ENCODE measurements at regions not wholly inside any gene's neighbourhood (a gene's known extent, or its start where the extent isn't known, plus 50 kb on each side); places are given as distances from the start of the nearest gene placed in this dataset.

DNA sequence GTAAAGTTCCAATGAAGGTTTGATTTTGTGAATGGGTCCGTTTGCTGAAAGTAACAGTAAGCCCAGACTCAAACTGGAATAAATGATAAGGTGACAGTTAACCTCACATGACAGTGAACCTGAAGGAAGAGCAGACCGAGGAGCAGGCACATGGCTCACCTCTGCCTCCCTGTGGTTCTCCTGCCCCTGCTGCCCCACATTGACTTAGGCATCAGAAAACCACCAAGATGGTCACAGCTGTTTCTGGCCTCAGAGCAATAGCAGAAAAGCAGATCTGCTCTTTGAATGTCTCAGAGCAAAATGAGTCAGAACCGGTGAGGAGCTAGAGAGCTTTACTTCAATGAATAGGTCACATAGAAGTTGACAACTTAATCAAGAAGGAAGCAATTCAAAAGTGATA, 487.6 kb downstream of the METTL4 start:
- Histone ChIP-seq H3K4me3 (ENCODE audit: low read length) (no peak overlapping the region), H3K4me1 (ENCODE audit: control insufficient read depth, insufficient read depth, low read length) (no peaks in the 10 kb centered on the region), H3K27me3 (ENCODE audit: control insufficient read depth, insufficient read depth, low read length) (no peaks in the 10 kb centered on the region), H3K9ac (ENCODE audit: low read length) (no peak overlapping the region), H3K36me3 (ENCODE audit: control insufficient read depth, insufficient read depth, low read length) (no peaks in the 10 kb centered on the region), H3K9me3 (ENCODE audit: control insufficient read depth, low read length) (no peaks in the 10 kb centered on the region)

DNA sequence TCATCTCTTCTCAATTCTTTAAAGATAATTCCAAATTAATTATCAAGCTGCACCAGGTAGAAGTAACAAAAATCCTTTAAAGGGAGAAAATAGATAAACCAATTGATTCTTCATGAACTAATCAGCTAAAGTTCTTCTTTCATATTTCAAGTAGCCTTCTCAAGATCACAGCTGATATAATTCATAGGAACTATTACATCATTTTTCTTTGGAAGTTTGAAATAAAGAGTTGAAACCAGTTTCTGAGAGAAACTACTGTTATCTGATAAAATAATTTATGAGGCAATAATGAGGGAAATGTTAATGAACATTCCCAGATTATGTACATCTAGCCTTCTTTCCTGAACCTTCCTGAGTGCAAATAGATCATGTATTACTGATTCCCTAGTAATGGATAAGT, 484.9 kb downstream of the METTL4 start:
- H3K4me3 ChIP-seq (ENCODE audit: low read length): no peak overlapping the region
- no peaks in the 10 kb centered on the region for H3K4me1 ChIP-seq (ENCODE audit: control insufficient read depth, insufficient read depth, low read length)
- no peak overlapping the region for H3K9ac ChIP-seq (ENCODE audit: low read length)
- H3K9me3 ChIP-seq (ENCODE audit: control insufficient read depth, low read length): no peaks in the 10 kb centered on the region
- H3K27me3 ChIP-seq (ENCODE audit: control insufficient read depth, insufficient read depth, low read length): no peaks in the 10 kb centered on the region
- H3K36me3 ChIP-seq (ENCODE audit: control insufficient read depth, insufficient read depth, low read length): no peaks in the 10 kb centered on the region

DNA sequence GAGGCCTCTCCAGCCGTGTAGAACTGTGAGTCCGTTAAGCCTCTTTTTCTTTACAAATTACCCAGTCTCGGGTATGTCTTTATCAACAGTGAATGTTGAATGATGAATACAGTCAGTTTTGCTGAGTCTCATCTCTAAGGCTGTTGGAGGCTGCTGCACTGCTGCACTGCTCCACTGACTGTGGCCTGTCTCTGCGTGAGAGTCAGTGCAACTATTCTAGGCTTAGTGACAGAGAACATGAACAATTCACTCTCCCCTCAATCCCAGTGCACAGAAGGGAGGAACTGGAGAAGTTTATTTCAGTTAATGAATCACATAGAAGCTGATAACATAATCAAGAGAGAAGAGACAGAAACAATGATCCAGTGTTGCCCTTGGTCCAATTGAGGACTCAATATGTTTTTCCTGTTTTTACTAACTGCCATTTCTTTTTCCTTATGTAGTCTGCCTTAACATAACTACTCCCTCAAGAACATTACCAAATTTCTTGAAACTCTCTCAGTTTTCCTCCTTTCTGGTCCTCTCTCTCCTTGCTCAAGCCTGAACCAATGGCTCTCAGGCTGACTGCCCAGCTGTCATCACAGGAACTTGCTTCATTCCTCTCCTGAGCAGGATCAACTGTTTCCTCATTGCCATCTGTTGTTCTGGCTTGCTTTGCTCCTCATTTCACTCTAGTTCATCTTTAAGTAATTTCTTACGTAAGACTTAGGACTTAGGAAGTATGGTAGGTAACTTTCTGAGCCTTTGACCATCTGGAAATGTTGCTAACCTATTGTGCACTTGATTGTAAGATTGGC, 483.2 kb downstream of the METTL4 start:
- no peak overlapping the region for H3K4me3 ChIP-seq (ENCODE audit: low read length)
- H3K4me1 ChIP-seq (ENCODE audit: control insufficient read depth, insufficient read depth, low read length): no peaks in the 10 kb centered on the region
- no peaks in the 10 kb centered on the region for H3K36me3 ChIP-seq (ENCODE audit: control insufficient read depth, insufficient read depth, low read length)
- H3K9me3 ChIP-seq (ENCODE audit: control insufficient read depth, low read length): no peaks in the 10 kb centered on the region
- H3K9ac ChIP-seq (ENCODE audit: low read length): no peak overlapping the region
- no peaks in the 10 kb centered on the region for H3K27me3 ChIP-seq (ENCODE audit: control insufficient read depth, insufficient read depth, low read length)

DNA sequence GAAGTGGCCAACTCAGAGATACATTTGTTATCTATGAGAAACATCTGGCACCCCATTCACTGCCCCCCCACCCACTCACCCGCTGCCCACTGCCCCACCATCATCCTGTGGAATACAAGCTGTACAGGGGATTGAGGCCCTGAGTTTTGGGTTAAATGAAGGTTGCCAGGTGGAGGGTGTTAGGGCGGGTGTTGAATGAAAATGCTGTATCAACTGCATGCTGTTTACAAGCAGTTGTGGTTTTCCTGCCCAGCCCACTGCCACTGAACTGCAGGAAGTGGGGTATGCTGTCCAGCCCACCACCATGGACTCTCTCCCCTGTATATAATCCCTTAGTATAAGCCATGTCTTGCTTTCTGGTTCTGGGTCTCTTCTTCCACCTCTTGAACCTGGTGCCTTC, 481.9 kb downstream of the METTL4 start:
- H3K4me3 ChIP-seq (ENCODE audit: low read length): no peak overlapping the region
- H3K4me1 ChIP-seq (ENCODE audit: control insufficient read depth, insufficient read depth, low read length): no peaks in the 10 kb centered on the region
- no peaks in the 10 kb centered on the region for H3K27me3 ChIP-seq (ENCODE audit: control insufficient read depth, insufficient read depth, low read length)
- H3K9ac ChIP-seq (ENCODE audit: low read length): no peak overlapping the region
- H3K36me3 ChIP-seq (ENCODE audit: control insufficient read depth, insufficient read depth, low read length): no peaks in the 10 kb centered on the region
- no peaks in the 10 kb centered on the region for H3K9me3 ChIP-seq (ENCODE audit: control insufficient read depth, low read length)

DNA sequence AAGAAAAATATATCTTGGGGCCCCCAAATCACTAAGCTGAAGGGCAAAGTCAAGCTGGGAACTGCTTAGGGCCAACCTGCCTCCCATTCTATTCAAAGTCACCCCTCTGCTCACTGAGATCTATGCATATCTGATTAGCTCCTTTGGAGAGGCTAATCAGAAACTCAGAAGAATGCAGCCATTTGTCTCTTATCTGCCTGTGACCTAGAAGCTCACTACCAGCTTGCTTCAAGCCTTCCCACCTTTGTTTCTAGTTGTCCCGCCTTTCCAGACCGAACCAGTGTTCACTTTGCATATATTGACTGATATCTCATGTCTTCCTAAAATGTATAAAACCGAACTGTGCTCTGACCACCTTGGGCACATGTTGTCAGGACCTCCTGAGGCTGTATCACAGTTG, 479.4 kb downstream of the METTL4 start:
- Histone ChIP-seq H3K4me3 (ENCODE audit: low read length) (no peak overlapping the region), H3K9ac (ENCODE audit: low read length) (no peak overlapping the region)

DNA sequence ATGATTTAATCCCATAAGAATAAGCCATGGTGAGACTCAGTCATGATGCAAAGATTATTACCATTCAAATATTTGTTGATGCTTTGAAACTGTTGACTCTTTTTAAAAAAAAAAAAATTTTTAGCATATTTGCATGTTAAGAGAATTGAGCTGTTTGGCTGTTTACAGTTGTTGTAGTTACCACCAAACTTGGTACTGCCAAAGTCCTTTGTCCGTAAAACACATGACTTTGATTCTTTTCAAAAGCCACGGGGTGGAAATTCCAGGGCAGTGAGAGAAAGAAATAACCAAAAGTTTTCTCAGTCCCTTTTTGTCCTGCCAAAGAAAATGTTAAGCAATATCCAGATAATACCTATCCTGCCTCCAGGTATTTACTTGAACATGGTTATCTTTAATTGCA, 474.8 kb downstream of the METTL4 start:
- H3K9me3 ChIP-seq (ENCODE audit: control insufficient read depth, low read length): no peaks in the 10 kb centered on the region
- no peak overlapping the region for H3K4me3 ChIP-seq (ENCODE audit: low read length)
- H3K4me1 ChIP-seq (ENCODE audit: control insufficient read depth, insufficient read depth, low read length): no peaks in the 10 kb centered on the region
- no peak overlapping the region for H3K9ac ChIP-seq (ENCODE audit: low read length)
- no peaks in the 10 kb centered on the region for H3K36me3 ChIP-seq (ENCODE audit: control insufficient read depth, insufficient read depth, low read length)
- H3K27me3 ChIP-seq (ENCODE audit: control insufficient read depth, insufficient read depth, low read length): no peaks in the 10 kb centered on the region

More for the DNA sequence above, 479.4 kb downstream of the METTL4 start:
- H3K9me3 ChIP-seq (ENCODE audit: control insufficient read depth, low read length): no peaks in the 10 kb centered on the region
- H3K36me3 ChIP-seq (ENCODE audit: control insufficient read depth, insufficient read depth, low read length): no peaks in the 10 kb centered on the region
- H3K4me1 ChIP-seq (ENCODE audit: control insufficient read depth, insufficient read depth, low read length): no peaks in the 10 kb centered on the region
- H3K27me3 ChIP-seq (ENCODE audit: control insufficient read depth, insufficient read depth, low read length): no peaks in the 10 kb centered on the region

DNA sequence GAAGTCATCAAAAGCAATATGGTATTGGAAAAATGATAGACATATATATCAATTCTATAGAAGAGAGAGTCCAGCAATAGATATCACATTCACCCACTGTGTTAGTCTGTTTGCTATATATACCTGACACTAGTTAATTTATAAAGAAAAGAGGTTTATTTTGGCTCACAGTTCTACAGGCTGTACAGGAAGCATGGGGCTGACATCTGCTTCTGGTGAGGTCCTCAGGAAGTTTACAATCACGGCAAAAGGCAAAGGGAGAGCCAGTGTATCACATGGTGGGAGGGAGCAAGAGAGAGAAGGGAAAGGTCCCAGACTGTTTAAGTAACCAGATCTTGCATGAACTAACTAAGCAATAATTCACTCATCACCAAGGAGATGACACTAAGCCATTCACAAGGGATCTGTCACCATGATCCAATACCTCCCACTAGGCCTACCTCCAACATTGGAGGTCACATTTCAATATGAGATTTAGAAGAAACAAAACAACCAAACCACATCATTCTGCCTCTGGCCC, 470.6 kb downstream of the METTL4 start:
- H3K4me1 ChIP-seq (ENCODE audit: control insufficient read depth, insufficient read depth, low read length): no peaks in the 10 kb centered on the region
- no peak overlapping the region for H3K9ac ChIP-seq (ENCODE audit: low read length)
- H3K36me3 ChIP-seq (ENCODE audit: control insufficient read depth, insufficient read depth, low read length): no peaks in the 10 kb centered on the region
- H3K27me3 ChIP-seq (ENCODE audit: control insufficient read depth, insufficient read depth, low read length): no peaks in the 10 kb centered on the region
- no peaks in the 10 kb centered on the region for H3K9me3 ChIP-seq (ENCODE audit: control insufficient read depth, low read length)
- H3K4me3 ChIP-seq (ENCODE audit: low read length): no peak overlapping the region

DNA sequence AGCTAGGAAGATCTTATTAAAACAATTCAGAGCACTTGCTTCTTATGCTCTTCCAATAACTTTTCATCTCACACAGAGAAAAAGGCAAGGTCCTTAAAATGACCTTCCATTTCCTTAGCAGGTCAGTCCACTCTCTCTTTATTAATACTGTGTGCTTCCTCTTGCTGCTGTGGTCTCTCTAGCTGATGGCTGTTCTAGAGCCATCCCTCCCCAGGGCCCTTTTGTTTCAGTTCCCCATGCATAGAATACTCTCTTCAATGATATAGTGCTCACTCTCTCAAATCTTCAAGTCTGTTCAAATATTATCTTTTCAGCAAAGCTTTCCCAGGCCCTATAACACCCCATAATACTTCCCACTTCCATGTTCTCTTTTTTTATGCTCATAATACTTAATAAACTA, 469.3 kb downstream of the METTL4 start:
- H3K36me3 ChIP-seq (ENCODE audit: control insufficient read depth, insufficient read depth, low read length): no peaks in the 10 kb centered on the region
- no peaks in the 10 kb centered on the region for H3K27me3 ChIP-seq (ENCODE audit: control insufficient read depth, insufficient read depth, low read length)
- H3K9ac ChIP-seq (ENCODE audit: low read length): no peak overlapping the region
- H3K4me1 ChIP-seq (ENCODE audit: control insufficient read depth, insufficient read depth, low read length): no peaks in the 10 kb centered on the region
- no peak overlapping the region for H3K4me3 ChIP-seq (ENCODE audit: low read length)
- no peaks in the 10 kb centered on the region for H3K9me3 ChIP-seq (ENCODE audit: control insufficient read depth, low read length)

DNA sequence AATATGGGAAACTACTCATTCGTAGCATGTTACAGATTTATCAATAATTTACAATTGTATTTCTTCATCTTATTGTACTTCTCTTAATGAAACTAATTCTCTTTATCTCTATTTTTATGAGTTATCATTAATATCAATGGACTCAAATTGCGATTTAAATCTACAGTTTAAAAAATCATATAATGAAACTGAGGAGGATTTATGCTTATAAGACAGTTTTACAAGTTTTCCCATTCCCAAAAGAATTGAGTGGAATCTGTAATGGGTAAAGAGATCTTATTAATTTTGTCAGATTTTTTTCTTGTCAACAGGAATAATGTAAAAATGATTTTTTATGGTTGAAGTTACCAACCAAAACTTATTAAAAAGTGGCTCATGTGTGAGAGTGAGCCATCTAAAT, 468.0 kb downstream of the METTL4 start:
- Histone ChIP-seq H3K36me3 (ENCODE audit: control insufficient read depth, insufficient read depth, low read length) (no peaks in the 10 kb centered on the region), H3K9me3 (ENCODE audit: control insufficient read depth, low read length) (no peaks in the 10 kb centered on the region), H3K4me3 (ENCODE audit: low read length) (no peak overlapping the region), H3K27me3 (ENCODE audit: control insufficient read depth, insufficient read depth, low read length) (no peaks in the 10 kb centered on the region), H3K9ac (ENCODE audit: low read length) (no peak overlapping the region), H3K4me1 (ENCODE audit: control insufficient read depth, insufficient read depth, low read length) (no peaks in the 10 kb centered on the region)

DNA sequence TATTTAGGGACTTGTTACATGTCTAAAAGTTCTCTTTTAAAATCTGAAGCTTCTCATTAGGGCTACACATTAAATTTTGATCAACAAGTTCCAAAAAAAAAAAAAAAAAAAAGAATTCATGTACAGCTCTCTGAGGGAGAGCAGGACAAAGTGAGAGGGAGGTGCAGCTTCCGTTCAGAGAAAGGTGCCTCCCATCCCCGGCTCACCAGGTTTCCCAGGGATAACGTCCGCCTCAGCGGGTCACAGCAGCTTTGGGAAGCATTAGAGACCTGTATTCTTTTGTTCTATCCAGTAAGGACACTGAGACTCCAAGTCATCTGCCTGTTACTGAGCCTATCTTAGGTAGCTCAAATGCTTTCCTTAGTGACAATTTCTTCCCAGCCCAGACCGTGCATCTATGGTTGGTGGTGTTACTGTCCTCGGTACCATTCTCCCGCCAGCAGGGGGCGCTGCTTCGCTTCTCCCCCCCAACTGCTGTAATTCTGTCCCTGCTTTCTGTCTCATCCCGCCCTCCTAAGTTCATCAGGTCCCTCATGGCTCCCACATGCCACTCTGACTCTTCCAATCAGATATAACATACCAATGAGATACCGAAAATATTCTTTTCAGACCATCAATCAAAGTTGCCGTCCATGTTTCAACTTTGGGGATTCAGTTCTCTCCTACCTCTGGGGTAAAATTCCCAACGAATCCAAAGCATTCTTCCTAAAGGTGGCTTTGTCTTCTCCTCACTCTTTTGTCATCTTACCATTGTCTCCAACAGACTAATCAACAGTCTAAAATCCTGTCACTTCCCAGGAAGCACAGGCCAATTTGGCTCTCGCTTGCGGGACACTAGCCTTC, 466.5 kb downstream of the METTL4 start:
- no peaks in the 10 kb centered on the region for H3K4me1 ChIP-seq (ENCODE audit: control insufficient read depth, insufficient read depth, low read length)
- no peak overlapping the region for H3K9ac ChIP-seq (ENCODE audit: low read length)
- H3K4me3 ChIP-seq (ENCODE audit: low read length): no peak overlapping the region
- no peaks in the 10 kb centered on the region for H3K36me3 ChIP-seq (ENCODE audit: control insufficient read depth, insufficient read depth, low read length)
- no peaks in the 10 kb centered on the region for H3K9me3 ChIP-seq (ENCODE audit: control insufficient read depth, low read length)
- no peaks in the 10 kb centered on the region for H3K27me3 ChIP-seq (ENCODE audit: control insufficient read depth, insufficient read depth, low read length)

DNA sequence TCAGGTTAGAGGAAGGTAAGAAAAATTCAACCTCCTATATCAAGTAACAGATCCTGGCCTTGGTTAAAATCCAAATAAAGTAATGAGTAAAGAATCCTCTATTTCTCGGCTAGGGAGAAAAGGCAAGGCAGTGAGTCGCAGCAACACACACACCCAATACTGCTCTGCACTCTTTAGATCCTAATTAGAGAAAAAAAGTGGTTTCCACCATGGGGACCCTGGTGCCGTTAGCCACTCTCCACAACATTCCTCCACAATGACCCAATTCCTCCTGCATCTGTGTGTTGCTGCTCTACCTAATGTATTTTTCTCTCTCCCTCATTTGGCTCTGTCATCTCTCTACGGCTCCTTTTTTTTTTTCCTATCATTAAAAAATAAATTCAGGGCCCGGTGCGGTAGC, 462.7 kb downstream of the METTL4 start:
- no peaks in the 10 kb centered on the region for H3K9me3 ChIP-seq (ENCODE audit: control insufficient read depth, low read length)
- no peaks in the 10 kb centered on the region for H3K27me3 ChIP-seq (ENCODE audit: control insufficient read depth, insufficient read depth, low read length)
- no peak overlapping the region for H3K4me3 ChIP-seq (ENCODE audit: low read length)
- H3K9ac ChIP-seq (ENCODE audit: low read length): no peak overlapping the region
- no peaks in the 10 kb centered on the region for H3K36me3 ChIP-seq (ENCODE audit: control insufficient read depth, insufficient read depth, low read length)
- H3K4me1 ChIP-seq (ENCODE audit: control insufficient read depth, insufficient read depth, low read length): no peaks in the 10 kb centered on the region

DNA sequence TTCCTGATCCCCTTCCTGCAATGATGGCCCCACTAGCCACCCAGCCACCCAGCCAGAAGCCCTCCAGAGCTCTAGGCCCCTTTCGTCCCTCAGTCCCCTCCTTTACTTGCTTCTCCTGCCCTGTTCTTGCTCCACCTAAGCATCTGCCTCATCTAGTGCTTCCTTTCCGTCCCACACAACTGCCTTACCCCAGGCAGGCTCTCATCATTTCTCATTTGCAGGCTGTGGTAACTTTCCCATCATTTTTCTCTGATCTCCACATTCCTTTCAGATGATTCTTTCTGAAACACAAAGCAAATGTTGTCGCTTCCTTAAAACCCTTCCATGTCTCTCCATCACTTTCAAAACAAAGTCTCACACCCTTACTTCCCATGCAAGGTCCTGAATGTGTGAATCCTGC, 459.8 kb downstream of the METTL4 start:
- H3K9ac ChIP-seq (ENCODE audit: low read length): no peak overlapping the region

More for the DNA sequence above, 459.8 kb downstream of the METTL4 start:
- H3K36me3 ChIP-seq (ENCODE audit: control insufficient read depth, insufficient read depth, low read length): no peaks in the 10 kb centered on the region
- no peak overlapping the region for H3K4me3 ChIP-seq (ENCODE audit: low read length)
- H3K27me3 ChIP-seq (ENCODE audit: control insufficient read depth, insufficient read depth, low read length): no peaks in the 10 kb centered on the region
- no peaks in the 10 kb centered on the region for H3K9me3 ChIP-seq (ENCODE audit: control insufficient read depth, low read length)
- no peaks in the 10 kb centered on the region for H3K4me1 ChIP-seq (ENCODE audit: control insufficient read depth, insufficient read depth, low read length)
